RWPE1 (cell line): ENCODE measurements at regions not wholly inside any gene's neighbourhood (a gene's known extent, or its start where the extent isn't known, plus 50 kb on each side); places are given as distances from the start of the nearest gene placed in this dataset.

ENCODE experiments used
- CTCF ChIA-PET: fragments of 350-600 bp; sonication (Branson Sonifier 250); formaldehyde crosslinking; extraction: SDS; loops from one replicate; lab custom pipeline; 2021; lab: Yijun Ruan, JAX
- POLR2A ChIA-PET: fragments of 400-600 bp; formaldehyde crosslinking; extraction: SDS; loops from one replicate; lab custom pipeline; 2020; ENCODE audit warnings: antibody characterized with exemption; ENCODE audit not compliant: low non-redundant PET; lab: Yijun Ruan, JAX
- DNase-seq: peaks from one replicate; pipeline ENCODE4 v3.0.0; 2012; ENCODE audit warnings: low spot score
- H3K27ac ChIP-seq: fragments of 450-650 bp; 2 replicates; pipeline ENCODE4 v1.5.1; 2017
- TF ChIP-seq, protein P1 (sequence below): fragments of 450-650 bp; conservative IDR thresholded peaks from 2 replicates; pipeline ENCODE4 v1.5.1; 2017; ENCODE audit warnings: low read depth, mild to moderate bottlenecking

DNA sequence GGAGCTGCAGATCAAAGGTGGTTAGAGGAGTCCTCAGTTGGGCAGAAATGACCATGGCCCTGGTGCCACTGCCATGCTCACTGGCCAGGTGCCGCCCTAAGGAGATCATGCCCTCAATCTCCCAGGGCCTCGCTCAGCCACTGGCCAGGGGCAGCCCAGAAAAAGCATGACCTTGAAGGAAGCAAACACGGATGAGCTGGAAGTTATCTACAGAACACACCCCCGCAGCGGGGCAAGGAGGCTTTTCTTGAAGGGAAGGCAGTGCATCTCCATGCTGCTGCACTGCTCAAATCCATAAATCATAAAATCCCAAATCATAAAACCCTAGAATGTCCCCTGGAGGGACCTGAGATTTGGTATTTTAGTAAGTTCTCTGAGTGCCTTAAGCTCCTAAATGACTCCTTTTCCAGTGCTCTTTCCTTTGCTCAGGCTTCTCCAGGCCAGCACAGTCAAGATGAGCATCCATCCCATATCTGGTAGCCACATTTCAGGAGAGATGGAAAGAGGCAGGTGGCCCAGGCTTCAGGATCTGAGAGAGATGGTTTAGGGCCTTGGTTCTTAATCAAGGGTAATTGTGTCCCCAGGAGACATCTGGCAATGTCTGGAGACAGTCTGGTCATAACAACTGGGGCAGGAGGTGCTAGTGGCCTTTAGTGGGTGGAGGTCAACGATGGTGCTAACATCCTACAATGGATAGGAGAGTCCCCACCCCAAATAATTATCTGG lies 217.3 kb downstream of the RBM19 start:
- H3K27ac ChIP-seq, result no peak overlapping the region
- POLR2A ChIA-PET, result no interaction called here
- CTCF ChIA-PET, result interaction anchor here (0.6 kb wide), 2 partner anchors 95 to 849 kb away, joined by 3 to 4 read pairs; no protein-coding TSS in a partner anchor
- TF ChIP-seq, protein P1, sequence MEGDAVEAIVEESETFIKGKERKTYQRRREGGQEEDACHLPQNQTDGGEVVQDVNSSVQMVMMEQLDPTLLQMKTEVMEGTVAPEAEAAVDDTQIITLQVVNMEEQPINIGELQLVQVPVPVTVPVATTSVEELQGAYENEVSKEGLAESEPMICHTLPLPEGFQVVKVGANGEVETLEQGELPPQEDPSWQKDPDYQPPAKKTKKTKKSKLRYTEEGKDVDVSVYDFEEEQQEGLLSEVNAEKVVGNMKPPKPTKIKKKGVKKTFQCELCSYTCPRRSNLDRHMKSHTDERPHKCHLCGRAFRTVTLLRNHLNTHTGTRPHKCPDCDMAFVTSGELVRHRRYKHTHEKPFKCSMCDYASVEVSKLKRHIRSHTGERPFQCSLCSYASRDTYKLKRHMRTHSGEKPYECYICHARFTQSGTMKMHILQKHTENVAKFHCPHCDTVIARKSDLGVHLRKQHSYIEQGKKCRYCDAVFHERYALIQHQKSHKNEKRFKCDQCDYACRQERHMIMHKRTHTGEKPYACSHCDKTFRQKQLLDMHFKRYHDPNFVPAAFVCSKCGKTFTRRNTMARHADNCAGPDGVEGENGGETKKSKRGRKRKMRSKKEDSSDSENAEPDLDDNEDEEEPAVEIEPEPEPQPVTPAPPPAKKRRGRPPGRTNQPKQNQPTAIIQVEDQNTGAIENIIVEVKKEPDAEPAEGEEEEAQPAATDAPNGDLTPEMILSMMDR, result no peak
- DNase-seq, result no peak

DNA sequence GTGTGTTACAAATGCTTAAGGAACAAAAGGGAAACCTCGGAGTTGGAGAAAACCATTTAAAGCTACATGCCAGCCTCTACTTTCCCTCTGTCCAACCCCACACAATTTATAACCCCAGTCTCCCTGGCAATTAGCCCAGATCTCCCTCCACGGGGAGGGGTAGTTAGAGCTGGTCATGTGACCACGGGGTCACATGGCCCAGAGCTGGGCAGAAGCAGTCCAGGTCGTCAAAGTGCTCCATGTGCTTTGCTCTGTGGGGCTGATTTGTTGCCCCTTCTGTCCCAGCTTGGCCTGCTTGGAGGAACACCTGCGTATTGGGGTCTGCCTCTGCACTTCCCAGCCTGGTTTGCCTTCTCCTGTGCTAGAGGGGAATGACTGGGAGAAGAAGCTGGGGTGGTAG lies 219.1 kb downstream of the RBM19 start:
- no peak overlapping the region for H3K27ac ChIP-seq
- no peak for DNase-seq
- TF ChIP-seq, protein P1, result no peak
- ChIA-PET CTCF (interaction anchor here (0.6 to 1.4 kb wide), 2 partner anchors 10 to 1573 kb away, joined by 3 read pairs; no protein-coding TSS in a partner anchor), POLR2A (no interaction called here)

DNA sequence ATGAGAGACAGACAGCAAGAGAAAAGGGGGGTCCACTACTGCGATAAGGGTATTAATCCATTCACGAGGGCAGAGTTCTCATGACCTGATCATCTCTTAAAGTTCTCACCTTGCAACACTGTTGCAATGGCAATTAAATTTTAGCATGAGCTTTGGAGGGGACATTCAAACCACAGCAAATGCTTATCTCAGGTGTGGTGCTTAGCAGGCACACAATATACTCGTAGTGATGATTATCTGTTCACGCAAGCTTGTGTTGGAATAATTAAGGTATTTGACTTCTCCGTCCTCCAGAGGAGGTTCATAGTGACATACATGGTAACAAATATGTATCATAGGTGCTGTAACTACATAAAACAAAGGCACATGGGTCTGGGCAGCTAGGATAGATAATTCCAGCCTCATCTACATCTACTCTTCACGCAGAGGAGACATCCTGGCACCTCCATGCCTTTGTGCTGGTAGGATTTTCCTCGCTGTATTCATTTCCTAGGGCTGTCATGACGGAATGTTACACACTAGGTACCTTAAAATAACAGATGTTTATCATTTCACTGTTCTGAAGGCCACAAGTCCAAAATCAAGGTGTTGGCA lies 221.2 kb downstream of the RBM19 start:
- ChIA-PET POLR2A (no interaction called here), CTCF (interaction anchor here (0.7 kb wide), 1 partner anchor 17 kb away, joined by 3 read pairs; no protein-coding TSS in a partner anchor)
- TF ChIP-seq, protein P1, result no peak
- H3K27ac ChIP-seq, result no peak overlapping the region
- DNase-seq, result no peak

DNA sequence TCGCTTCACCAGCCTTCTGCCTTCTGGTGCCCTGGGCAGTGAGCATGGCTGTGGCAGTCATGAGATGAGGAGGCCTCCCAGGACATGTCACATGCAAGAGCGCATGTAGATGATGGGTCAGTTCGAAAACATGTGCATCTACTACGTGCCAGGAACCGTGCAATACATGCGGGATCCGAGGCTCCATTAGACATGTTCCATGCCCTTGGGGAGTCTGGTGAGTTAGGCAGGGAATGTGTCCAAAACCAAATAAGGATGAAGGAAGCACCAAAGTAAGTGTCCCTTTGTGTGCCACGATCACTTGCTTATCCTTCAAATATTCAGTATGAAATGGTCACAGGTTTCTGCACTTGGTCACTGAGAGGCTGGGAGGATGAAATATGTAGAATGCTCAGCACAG lies 223.3 kb downstream of the RBM19 start:
- DNase-seq, result no peak
- H3K27ac ChIP-seq, result no peak overlapping the region
- CTCF ChIA-PET, result no interaction called here
- POLR2A ChIA-PET, result no interaction called here
- TF ChIP-seq, protein P1, result no peak

DNA sequence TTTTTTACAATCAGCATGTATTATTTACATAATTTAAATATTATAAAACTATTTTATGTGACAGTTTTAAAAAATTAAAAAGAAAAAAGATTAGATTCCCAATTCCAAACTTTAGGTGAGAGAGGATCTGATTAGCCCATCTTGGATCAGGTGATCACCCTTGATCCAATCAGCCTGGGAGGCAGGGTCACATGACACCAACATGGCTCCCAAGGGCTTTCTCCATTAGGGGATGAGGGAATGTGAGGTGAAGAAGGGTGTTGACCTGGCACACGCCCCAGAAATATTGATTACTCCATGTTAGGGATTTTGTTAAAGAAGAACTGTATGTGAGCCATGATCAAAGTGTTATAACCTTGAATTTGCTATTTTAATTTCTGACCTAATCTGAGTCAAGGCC lies 225.4 kb downstream of the RBM19 start:
- TF ChIP-seq, protein P1, result no peak
- POLR2A ChIA-PET, result no interaction called here
- DNase-seq, result no peak
- CTCF ChIA-PET, result no interaction called here
- no peak overlapping the region for H3K27ac ChIP-seq

DNA sequence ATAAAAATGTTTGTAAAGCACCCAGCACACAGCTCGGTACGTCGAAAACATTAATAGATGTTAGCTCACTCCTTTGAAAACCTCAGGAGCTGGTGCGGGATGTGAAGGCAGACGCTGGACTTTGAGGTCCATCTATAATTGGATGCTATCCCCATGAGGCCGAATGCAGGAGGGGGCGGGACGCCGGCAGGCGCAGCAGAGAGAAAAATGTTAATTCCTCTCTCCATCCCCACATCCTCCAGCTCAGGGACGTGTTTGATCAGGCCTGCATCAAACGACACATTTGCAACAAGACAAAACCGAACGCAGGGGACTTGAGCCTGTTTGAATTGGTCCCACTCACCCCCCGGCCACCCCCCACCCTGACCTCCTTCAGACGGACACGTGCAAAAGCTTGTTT lies 231.0 kb downstream of the RBM19 start:
- no peak overlapping the region for H3K27ac ChIP-seq
- no peak for DNase-seq
- TF ChIP-seq, protein P1, result no peak
- ChIA-PET CTCF (no interaction called here), POLR2A (no interaction called here)
